ENCODE measurements at regions not wholly inside any gene's neighbourhood (a gene's known extent, or its start where the extent isn't known, plus 50 kb on each side); places are given as distances from the start of the nearest gene placed in this dataset.

DNA sequence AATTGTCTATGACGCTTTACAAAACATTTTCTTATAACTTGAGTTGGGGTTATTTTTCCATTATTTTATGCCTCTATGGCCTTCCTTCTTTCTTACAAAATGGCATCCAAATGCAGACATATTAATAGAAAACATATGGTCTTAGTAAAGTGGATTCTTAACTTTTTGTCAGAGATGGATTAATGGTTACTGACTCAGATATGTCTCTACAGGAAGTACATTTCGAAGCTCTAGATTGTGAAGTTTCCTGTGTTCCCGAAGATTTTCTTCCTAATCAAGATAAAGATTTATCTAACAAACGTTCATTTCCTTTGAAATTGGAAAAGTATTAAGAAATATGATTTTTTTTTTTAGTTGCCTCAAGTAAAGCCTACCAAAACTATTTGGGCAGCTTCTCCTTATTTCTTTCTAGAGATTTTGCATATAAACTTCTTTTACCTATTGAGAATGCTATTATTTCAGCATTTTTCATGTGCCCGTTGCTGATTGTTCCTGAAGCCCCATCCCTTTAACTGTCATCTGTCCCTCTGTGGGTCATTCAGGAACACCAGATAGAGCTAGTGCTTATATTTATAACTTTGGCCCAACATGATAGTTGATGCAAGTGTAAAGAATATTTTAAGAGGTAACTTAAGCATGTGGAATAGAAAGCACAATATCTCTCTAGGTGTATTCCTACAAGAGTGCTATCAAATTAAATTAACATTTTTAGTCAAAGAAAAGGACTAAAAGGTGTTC lies 498.0 kb downstream of the CCDC85A start:
- Histone ChIP-seq H4K20me1 (ENCODE audit: insufficient read depth, poor library complexity, severe bottlenecking) (no peaks in the 10 kb centered on the region), H3K79me2 (no peaks in the 10 kb centered on the region), H3K4me3 (no peak overlapping the region), H2AFZ (no peak overlapping the region), H3K4me1 (ENCODE audit: insufficient read depth) (no peaks in the 10 kb centered on the region), H3K27ac (peak overlapping the region; percentile 37), H3K9me3 (ENCODE audit: low read depth) (no peaks in the 10 kb centered on the region), H3K9me2 (replicated peaks; ENCODE audit: insufficient read depth) (no peaks in the 10 kb centered on the region), H3K4me2 (no peak overlapping the region), H3K36me3 (replicated peaks; ENCODE audit: insufficient read depth, low read depth) (no peaks in the 10 kb centered on the region), H3K27me3 (no peaks in the 10 kb centered on the region)
- no peak for DNase-seq (ENCODE audit: low spot score)
- 64% methylated on average over 5 of the region's 5 CpGs for WGBS (ENCODE audit: low lambda C conversion rate, missing lambda C conversion rate)
- TF ChIP-seq, protein P1, sequence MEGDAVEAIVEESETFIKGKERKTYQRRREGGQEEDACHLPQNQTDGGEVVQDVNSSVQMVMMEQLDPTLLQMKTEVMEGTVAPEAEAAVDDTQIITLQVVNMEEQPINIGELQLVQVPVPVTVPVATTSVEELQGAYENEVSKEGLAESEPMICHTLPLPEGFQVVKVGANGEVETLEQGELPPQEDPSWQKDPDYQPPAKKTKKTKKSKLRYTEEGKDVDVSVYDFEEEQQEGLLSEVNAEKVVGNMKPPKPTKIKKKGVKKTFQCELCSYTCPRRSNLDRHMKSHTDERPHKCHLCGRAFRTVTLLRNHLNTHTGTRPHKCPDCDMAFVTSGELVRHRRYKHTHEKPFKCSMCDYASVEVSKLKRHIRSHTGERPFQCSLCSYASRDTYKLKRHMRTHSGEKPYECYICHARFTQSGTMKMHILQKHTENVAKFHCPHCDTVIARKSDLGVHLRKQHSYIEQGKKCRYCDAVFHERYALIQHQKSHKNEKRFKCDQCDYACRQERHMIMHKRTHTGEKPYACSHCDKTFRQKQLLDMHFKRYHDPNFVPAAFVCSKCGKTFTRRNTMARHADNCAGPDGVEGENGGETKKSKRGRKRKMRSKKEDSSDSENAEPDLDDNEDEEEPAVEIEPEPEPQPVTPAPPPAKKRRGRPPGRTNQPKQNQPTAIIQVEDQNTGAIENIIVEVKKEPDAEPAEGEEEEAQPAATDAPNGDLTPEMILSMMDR (IDR thresholded peaks at IDR 0.05; ENCODE audit: poor library complexity), result no peak
- TF ChIP-seq EZH2phosphoT487 (IDR thresholded peaks at IDR 0.05; ENCODE audit: low read depth, severe bottlenecking, unreplicated experiment), result no peak
- TF ChIP-seq EZH2 (IDR thresholded peaks at IDR 0.05; ENCODE audit: borderline replicate concordance), result no peak

GRCh38 chr2:56682397-56682760 lies 498.6 kb downstream of the CCDC85A start:
- no peak overlapping the region for H3K4me3 ChIP-seq
- H3K4me1 ChIP-seq (ENCODE audit: insufficient read depth), result no peaks in the 10 kb centered on the region
- no peaks in the 10 kb centered on the region for H4K20me1 ChIP-seq (ENCODE audit: insufficient read depth, poor library complexity, severe bottlenecking)
- no peaks in the 10 kb centered on the region for H3K27me3 ChIP-seq
- H2AFZ ChIP-seq, result no peak overlapping the region
- no peaks in the 10 kb centered on the region for H3K9me2 ChIP-seq (replicated peaks; ENCODE audit: insufficient read depth)
- DNase-seq (ENCODE audit: low spot score), result no peak
- H3K4me2 ChIP-seq, result no peak overlapping the region
- H3K36me3 ChIP-seq (replicated peaks; ENCODE audit: insufficient read depth, low read depth), result no peaks in the 10 kb centered on the region
- TF ChIP-seq EZH2 (IDR thresholded peaks at IDR 0.05; ENCODE audit: borderline replicate concordance) (no peak), EZH2phosphoT487 (IDR thresholded peaks at IDR 0.05; ENCODE audit: low read depth, severe bottlenecking, unreplicated experiment) (no peak)
- TF ChIP-seq, protein P1 (IDR thresholded peaks at IDR 0.05; ENCODE audit: poor library complexity), result no peak
- H3K79me2 ChIP-seq, result no peaks in the 10 kb centered on the region
- no peaks in the 10 kb centered on the region for H3K9me3 ChIP-seq (ENCODE audit: low read depth)
- WGBS (ENCODE audit: low lambda C conversion rate, missing lambda C conversion rate), result 61% methylated on average over 3 of the region's 3 CpGs
- peak overlapping the region; percentile 37 for H3K27ac ChIP-seq

GRCh38 chr2:56684327-56684726 lies 500.5 kb downstream of the CCDC85A start:
- Histone ChIP-seq H4K20me1 (ENCODE audit: insufficient read depth, poor library complexity, severe bottlenecking) (no peaks in the 10 kb centered on the region), H3K4me3 (no peak overlapping the region), H3K9me2 (replicated peaks; ENCODE audit: insufficient read depth) (no peaks in the 10 kb centered on the region), H3K9me3 (ENCODE audit: low read depth) (no peaks in the 10 kb centered on the region), H3K27ac (no peak overlapping the region), H3K36me3 (replicated peaks; ENCODE audit: insufficient read depth, low read depth) (no peaks in the 10 kb centered on the region), H3K79me2 (no peaks in the 10 kb centered on the region), H3K4me2 (no peak overlapping the region), H2AFZ (no peak overlapping the region), H3K27me3 (no peaks in the 10 kb centered on the region), H3K4me1 (ENCODE audit: insufficient read depth) (no peaks in the 10 kb centered on the region)
- WGBS (ENCODE audit: low lambda C conversion rate, missing lambda C conversion rate), result 96% methylated on average over 1 of the region's 1 CpG
- TF ChIP-seq EZH2phosphoT487 (IDR thresholded peaks at IDR 0.05; ENCODE audit: low read depth, severe bottlenecking, unreplicated experiment) (no peak), EZH2 (IDR thresholded peaks at IDR 0.05; ENCODE audit: borderline replicate concordance) (no peak)
- no peak for DNase-seq (ENCODE audit: low spot score)

GRCh38 chr2:56685205-56685604 lies 501.4 kb downstream of the CCDC85A start:
- TF ChIP-seq, protein P1 (IDR thresholded peaks at IDR 0.05; ENCODE audit: poor library complexity), result no peak
- TF ChIP-seq EZH2 (IDR thresholded peaks at IDR 0.05; ENCODE audit: borderline replicate concordance), result no peak
- TF ChIP-seq EZH2phosphoT487 (IDR thresholded peaks at IDR 0.05; ENCODE audit: low read depth, severe bottlenecking, unreplicated experiment), result no peak
- H3K79me2 ChIP-seq, result no peaks in the 10 kb centered on the region
- no peaks in the 10 kb centered on the region for H3K27me3 ChIP-seq
- no peaks in the 10 kb centered on the region for H3K36me3 ChIP-seq (replicated peaks; ENCODE audit: insufficient read depth, low read depth)
- H3K4me2 ChIP-seq, result no peak overlapping the region
- H3K4me1 ChIP-seq (ENCODE audit: insufficient read depth), result no peaks in the 10 kb centered on the region
- DNase-seq (ENCODE audit: low spot score), result no peak
- H3K4me3 ChIP-seq, result no peak overlapping the region
- H4K20me1 ChIP-seq (ENCODE audit: insufficient read depth, poor library complexity, severe bottlenecking), result no peaks in the 10 kb centered on the region
- 90% methylated on average over 4 of the region's 4 CpGs for WGBS (ENCODE audit: low lambda C conversion rate, missing lambda C conversion rate)
- no peaks in the 10 kb centered on the region for H3K9me2 ChIP-seq (replicated peaks; ENCODE audit: insufficient read depth)
- H2AFZ ChIP-seq, result no peak overlapping the region
- no peak overlapping the region for H3K27ac ChIP-seq
- no peaks in the 10 kb centered on the region for H3K9me3 ChIP-seq (ENCODE audit: low read depth)

Data from hepatocyte (in vitro differentiated cells).